ENCODE measurements at regions not wholly inside any gene's neighbourhood (a gene's known extent, or its start where the extent isn't known, plus 50 kb on each side); places are given as distances from the start of the nearest gene placed in this dataset.

DNA sequence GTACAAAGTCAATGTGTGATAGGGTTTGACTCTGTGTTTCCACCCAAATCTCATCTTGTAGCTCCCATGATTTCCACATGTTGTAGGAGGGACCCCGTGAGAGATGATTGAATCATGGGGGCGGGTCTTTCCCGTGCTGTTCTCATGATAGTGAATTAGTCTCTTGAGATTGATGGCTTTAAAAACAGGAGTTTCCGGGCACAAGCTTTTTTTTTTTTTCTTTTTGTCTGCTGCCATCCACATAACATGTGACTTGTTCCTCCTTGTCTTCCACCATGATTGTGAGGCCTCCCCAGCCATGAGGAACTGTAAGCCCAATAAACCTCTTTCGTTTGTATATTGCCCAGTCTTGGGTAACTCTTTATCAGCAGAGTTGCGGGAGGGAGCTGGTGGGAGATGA, 259.6 kb downstream of the TUSC7 start:
- no peak for DNase-seq
- Mint-ChIP-seq H3K4me3 (no peak overlapping the region), H3K9me3 (no peaks in the 10 kb centered on the region), H3K4me1 (no peaks in the 10 kb centered on the region), H3K27me3 (ENCODE audit: low read depth, poor library complexity) (peaks cover 4% of the 10 kb centered on the region), H3K36me3 (ENCODE audit: low read depth) (no peaks in the 10 kb centered on the region), H3K27ac (no peak overlapping the region)
- TF ChIP-seq, protein P1, sequence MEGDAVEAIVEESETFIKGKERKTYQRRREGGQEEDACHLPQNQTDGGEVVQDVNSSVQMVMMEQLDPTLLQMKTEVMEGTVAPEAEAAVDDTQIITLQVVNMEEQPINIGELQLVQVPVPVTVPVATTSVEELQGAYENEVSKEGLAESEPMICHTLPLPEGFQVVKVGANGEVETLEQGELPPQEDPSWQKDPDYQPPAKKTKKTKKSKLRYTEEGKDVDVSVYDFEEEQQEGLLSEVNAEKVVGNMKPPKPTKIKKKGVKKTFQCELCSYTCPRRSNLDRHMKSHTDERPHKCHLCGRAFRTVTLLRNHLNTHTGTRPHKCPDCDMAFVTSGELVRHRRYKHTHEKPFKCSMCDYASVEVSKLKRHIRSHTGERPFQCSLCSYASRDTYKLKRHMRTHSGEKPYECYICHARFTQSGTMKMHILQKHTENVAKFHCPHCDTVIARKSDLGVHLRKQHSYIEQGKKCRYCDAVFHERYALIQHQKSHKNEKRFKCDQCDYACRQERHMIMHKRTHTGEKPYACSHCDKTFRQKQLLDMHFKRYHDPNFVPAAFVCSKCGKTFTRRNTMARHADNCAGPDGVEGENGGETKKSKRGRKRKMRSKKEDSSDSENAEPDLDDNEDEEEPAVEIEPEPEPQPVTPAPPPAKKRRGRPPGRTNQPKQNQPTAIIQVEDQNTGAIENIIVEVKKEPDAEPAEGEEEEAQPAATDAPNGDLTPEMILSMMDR (IDR thresholded peaks at IDR 0.05): no peak

DNA sequence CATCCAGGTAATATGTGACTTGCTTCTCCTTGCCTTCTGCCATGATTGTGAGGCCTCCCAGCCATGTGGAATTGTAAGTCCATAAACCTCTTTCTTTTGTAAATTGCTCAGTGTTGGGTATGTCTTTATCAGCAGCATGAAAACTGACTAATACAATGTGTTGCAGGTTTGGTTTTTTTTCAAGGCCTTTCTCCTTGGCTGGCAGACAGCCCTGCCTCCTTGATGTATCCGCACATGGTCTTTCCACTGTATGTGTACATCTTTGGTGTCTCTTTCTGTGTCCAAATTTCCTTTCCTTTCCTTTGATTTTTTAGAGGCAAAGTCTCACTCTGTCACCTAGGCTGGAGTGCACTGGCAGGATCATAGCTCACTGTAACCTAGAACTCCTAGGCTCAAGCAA, 260.1 kb downstream of the TUSC7 start:
- Mint-ChIP-seq H3K27ac (no peak overlapping the region), H3K27me3 (ENCODE audit: low read depth, poor library complexity) (peaks cover 4% of the 10 kb centered on the region), H3K4me1 (no peaks in the 10 kb centered on the region), H3K36me3 (ENCODE audit: low read depth) (no peaks in the 10 kb centered on the region), H3K9me3 (no peaks in the 10 kb centered on the region), H3K4me3 (no peak overlapping the region)
- DNase-seq: no peak
- TF ChIP-seq, protein P1 (IDR thresholded peaks at IDR 0.05): no peak

DNA sequence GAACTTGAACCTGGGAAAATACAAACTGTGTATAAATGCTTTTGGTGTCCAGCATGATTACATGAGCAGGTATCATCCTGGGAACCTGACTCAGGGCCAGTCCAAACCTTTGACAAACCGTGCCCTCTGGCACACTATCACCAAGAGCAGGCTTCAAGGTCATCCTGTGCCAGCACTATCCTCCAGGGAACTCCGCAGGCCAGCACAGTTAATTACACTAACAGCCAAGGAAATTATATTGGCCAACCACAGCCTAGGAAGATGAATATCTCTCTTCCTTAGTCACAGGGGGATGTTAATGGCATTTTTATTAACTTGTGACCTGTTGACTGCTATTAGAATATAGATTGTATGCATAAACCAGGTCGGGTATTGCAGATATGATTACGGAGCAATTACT, 262.0 kb downstream of the TUSC7 start:
- H3K27me3 Mint-ChIP-seq (ENCODE audit: low read depth, poor library complexity): peaks cover 4% of the 10 kb centered on the region
- H3K36me3 Mint-ChIP-seq (ENCODE audit: low read depth): no peaks in the 10 kb centered on the region
- no peak overlapping the region for H3K27ac Mint-ChIP-seq
- TF ChIP-seq, protein P1 (IDR thresholded peaks at IDR 0.05): no peak
- H3K4me3 Mint-ChIP-seq: no peak overlapping the region
- no peaks in the 10 kb centered on the region for H3K4me1 Mint-ChIP-seq
- no peaks in the 10 kb centered on the region for H3K9me3 Mint-ChIP-seq
- DNase-seq: peak; percentile 2

GRCh38 chr3:116974702-116975101, 265.1 kb downstream of the TUSC7 start:
- Mint-ChIP-seq H3K9me3 (no peaks in the 10 kb centered on the region), H3K36me3 (ENCODE audit: low read depth) (no peaks in the 10 kb centered on the region), H3K27ac (no peak overlapping the region), H3K4me1 (no peaks in the 10 kb centered on the region), H3K4me3 (no peak overlapping the region), H3K27me3 (ENCODE audit: low read depth, poor library complexity) (no peaks in the 10 kb centered on the region)
- DNase-seq: no peak
- TF ChIP-seq, protein P1 (IDR thresholded peaks at IDR 0.05): no peak

DNA sequence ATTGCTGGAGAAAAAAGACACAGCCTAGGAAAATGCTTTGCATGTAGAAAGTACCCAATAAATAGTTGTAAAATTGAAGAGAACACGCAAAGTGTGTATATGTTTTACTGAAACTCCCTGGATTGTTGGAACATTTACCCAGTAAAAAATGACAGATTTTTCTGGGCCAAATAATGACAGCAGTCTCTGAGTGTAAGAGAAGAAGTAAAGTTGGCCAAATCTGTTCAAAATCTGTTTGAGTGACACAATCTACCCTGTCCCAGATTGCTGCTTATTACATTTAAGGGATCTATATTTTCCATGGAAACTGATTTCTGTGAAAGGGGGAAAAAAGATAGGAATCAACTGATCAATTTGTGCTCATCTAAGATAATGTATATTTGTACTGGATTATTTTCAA, 267.9 kb downstream of the TUSC7 start:
- DNase-seq: no peak
- no peaks in the 10 kb centered on the region for H3K9me3 Mint-ChIP-seq
- no peak overlapping the region for H3K27ac Mint-ChIP-seq
- no peaks in the 10 kb centered on the region for H3K4me1 Mint-ChIP-seq
- H3K27me3 Mint-ChIP-seq (ENCODE audit: low read depth, poor library complexity): no peaks in the 10 kb centered on the region
- H3K36me3 Mint-ChIP-seq (ENCODE audit: low read depth): no peaks in the 10 kb centered on the region
- TF ChIP-seq, protein P1 (IDR thresholded peaks at IDR 0.05): no peak
- H3K4me3 Mint-ChIP-seq: no peak overlapping the region

DNA sequence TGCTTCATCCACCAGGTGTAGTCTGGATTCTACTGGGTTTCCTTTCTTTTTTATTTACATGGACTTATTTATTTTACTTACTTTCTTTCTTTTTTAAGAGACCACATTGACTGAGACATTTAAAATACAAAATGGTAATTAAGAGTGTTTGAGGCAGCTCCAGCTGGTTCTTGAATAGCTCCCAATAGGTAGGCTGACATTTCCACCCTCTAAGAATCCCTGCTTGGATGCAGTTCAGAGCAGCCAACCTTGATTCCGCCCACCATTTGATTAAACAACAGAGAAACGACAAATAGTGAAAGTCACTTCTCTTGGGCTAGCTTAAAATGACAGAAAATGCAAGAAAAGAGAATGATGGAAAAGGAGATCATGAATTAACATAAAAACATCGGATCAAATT, 270.5 kb downstream of the TUSC7 start:
- H3K27ac Mint-ChIP-seq: no peak overlapping the region
- H3K36me3 Mint-ChIP-seq (ENCODE audit: low read depth): no peaks in the 10 kb centered on the region
- H3K9me3 Mint-ChIP-seq: peaks cover under 1% of the 10 kb centered on the region
- DNase-seq: no peak
- H3K4me1 Mint-ChIP-seq: no peaks in the 10 kb centered on the region
- TF ChIP-seq, protein P1 (IDR thresholded peaks at IDR 0.05): no peak
- H3K4me3 Mint-ChIP-seq: no peak overlapping the region
- no peaks in the 10 kb centered on the region for H3K27me3 Mint-ChIP-seq (ENCODE audit: low read depth, poor library complexity)

All from nephron progenitor cell (in vitro differentiated cells).